ENCODE measurements at regions not wholly inside any gene's neighbourhood (a gene's known extent, or its start where the extent isn't known, plus 50 kb on each side); places are given as distances from the start of the nearest gene placed in this dataset.
"Not testable (repeated sequence)": the region's sequence is repeated elsewhere in the genome, so short reads cannot be mapped to it uniquely, and the experiment has no call there.

GRCh38 chr2:83969085-83969484 is 490.0 kb downstream of the SUCLG1 start:
- H3K9me3 ChIP-seq (ENCODE audit: insufficient read depth, low read depth, low read length), result no peaks in the 10 kb centered on the region
- H3K4me2 ChIP-seq (ENCODE audit: low read depth, low read length, poor library complexity, severe bottlenecking), result no peak overlapping the region
- no peak for TF ChIP-seq EZH2phosphoT487 (IDR thresholded peaks at IDR 0.05; ENCODE audit: borderline replicate concordance)
- no peak for TF ChIP-seq CTCF (conservative IDR thresholded peaks at IDR 0.05; ENCODE audit: low read length)
- H3K79me2 ChIP-seq (ENCODE audit: insufficient read depth, low read length), result no peaks in the 10 kb centered on the region
- no peaks in the 10 kb centered on the region for H3F3A ChIP-seq (ENCODE audit: low read depth)
- no peaks in the 10 kb centered on the region for H3K36me3 ChIP-seq (ENCODE audit: insufficient read depth, low read length)
- H3K27me3 ChIP-seq (ENCODE audit: insufficient read depth, low read length, poor library complexity, severe bottlenecking), result no peaks in the 10 kb centered on the region
- H3K4me1 ChIP-seq (ENCODE audit: insufficient read depth, low read length, poor library complexity, severe bottlenecking), result no peaks in the 10 kb centered on the region
- no peaks in the 10 kb centered on the region for H3K9me2 ChIP-seq (replicated peaks; ENCODE audit: low read depth, low read length)
- H2AFZ ChIP-seq (ENCODE audit: low read length), result no peak overlapping the region
- H3K4me3 ChIP-seq (ENCODE audit: low read length, poor library complexity, severe bottlenecking), result no peak overlapping the region
- H4K20me1 ChIP-seq (ENCODE audit: insufficient read depth, low read length, poor library complexity, severe bottlenecking), result no peaks in the 10 kb centered on the region
- no peak overlapping the region for H3K9ac ChIP-seq (ENCODE audit: low read depth, low read length, poor library complexity, severe bottlenecking)

GRCh38 chr2:83967854-83968253 is 491.2 kb downstream of the SUCLG1 start:
- H2AFZ ChIP-seq (ENCODE audit: low read length), result no peak overlapping the region
- TF ChIP-seq EZH2phosphoT487 (IDR thresholded peaks at IDR 0.05; ENCODE audit: borderline replicate concordance) (no peak), CTCF (conservative IDR thresholded peaks at IDR 0.05; ENCODE audit: low read length) (no peak; the same call in 1 of the 2 replicates)
- no peaks in the 10 kb centered on the region for H4K20me1 ChIP-seq (ENCODE audit: insufficient read depth, low read length, poor library complexity, severe bottlenecking)
- H3K27me3 ChIP-seq (ENCODE audit: insufficient read depth, low read length, poor library complexity, severe bottlenecking), result no peaks in the 10 kb centered on the region
- H3K4me2 ChIP-seq (ENCODE audit: low read depth, low read length, poor library complexity, severe bottlenecking), result no peak overlapping the region
- H3K36me3 ChIP-seq (ENCODE audit: insufficient read depth, low read length), result no peaks in the 10 kb centered on the region
- H3F3A ChIP-seq (ENCODE audit: low read depth), result no peaks in the 10 kb centered on the region
- no peak overlapping the region for H3K4me3 ChIP-seq (ENCODE audit: low read length, poor library complexity, severe bottlenecking)
- no peak overlapping the region for H3K9ac ChIP-seq (ENCODE audit: low read depth, low read length, poor library complexity, severe bottlenecking)
- H3K9me3 ChIP-seq (ENCODE audit: insufficient read depth, low read depth, low read length), result no peaks in the 10 kb centered on the region
- no peaks in the 10 kb centered on the region for H3K9me2 ChIP-seq (replicated peaks; ENCODE audit: low read depth, low read length)
- H3K79me2 ChIP-seq (ENCODE audit: insufficient read depth, low read length), result no peaks in the 10 kb centered on the region
- no peaks in the 10 kb centered on the region for H3K4me1 ChIP-seq (ENCODE audit: insufficient read depth, low read length, poor library complexity, severe bottlenecking)

- not testable (repeated sequence) for H4K20me1 ChIP-seq (ENCODE audit: insufficient read depth, low read length, poor library complexity, severe bottlenecking); H3K4me2 ChIP-seq (ENCODE audit: low read depth, low read length, poor library complexity, severe bottlenecking); H3K9me3 ChIP-seq (ENCODE audit: insufficient read depth, low read depth, low read length); H3K36me3 ChIP-seq (ENCODE audit: insufficient read depth, low read length); H3K4me1 ChIP-seq (ENCODE audit: insufficient read depth, low read length, poor library complexity, severe bottlenecking); H3K9me2 ChIP-seq (replicated peaks; ENCODE audit: low read depth, low read length); H3K9ac ChIP-seq (ENCODE audit: low read depth, low read length, poor library complexity, severe bottlenecking); H3K27me3 ChIP-seq (ENCODE audit: insufficient read depth, low read length, poor library complexity, severe bottlenecking); H3K4me3 ChIP-seq (ENCODE audit: low read length, poor library complexity, severe bottlenecking); H3F3A ChIP-seq (ENCODE audit: low read depth); H2AFZ ChIP-seq (ENCODE audit: low read length); H3K79me2 ChIP-seq (ENCODE audit: insufficient read depth, low read length)
These were observed 492.1 kb downstream of the SUCLG1 start for GRCh38 chr2:83966946-83967345.

- Histone ChIP-seq H4K20me1 (ENCODE audit: insufficient read depth, low read length, poor library complexity, severe bottlenecking) (no peaks in the 10 kb centered on the region), H3K79me2 (ENCODE audit: insufficient read depth, low read length) (no peaks in the 10 kb centered on the region), H3K27me3 (ENCODE audit: insufficient read depth, low read length, poor library complexity, severe bottlenecking) (no peaks in the 10 kb centered on the region), H3K4me2 (ENCODE audit: low read depth, low read length, poor library complexity, severe bottlenecking) (no peak overlapping the region), H3K4me3 (ENCODE audit: low read length, poor library complexity, severe bottlenecking) (no peak overlapping the region), H3K9me2 (replicated peaks; ENCODE audit: low read depth, low read length) (no peaks in the 10 kb centered on the region), H3K4me1 (ENCODE audit: insufficient read depth, low read length, poor library complexity, severe bottlenecking) (no peaks in the 10 kb centered on the region), H2AFZ (ENCODE audit: low read length) (no peak overlapping the region), H3K36me3 (ENCODE audit: insufficient read depth, low read length) (no peaks in the 10 kb centered on the region), H3F3A (ENCODE audit: low read depth) (no peaks in the 10 kb centered on the region), H3K9me3 (ENCODE audit: insufficient read depth, low read depth, low read length) (no peaks in the 10 kb centered on the region), H3K9ac (ENCODE audit: low read depth, low read length, poor library complexity, severe bottlenecking) (no peak overlapping the region)
- TF ChIP-seq CTCF (conservative IDR thresholded peaks at IDR 0.05; ENCODE audit: low read length) (no peak), EZH2phosphoT487 (IDR thresholded peaks at IDR 0.05; ENCODE audit: borderline replicate concordance) (no peak)
These were observed 497.6 kb downstream of the SUCLG1 start for GRCh38 chr2:83961512-83961911.

Data from Loucy (cell line).